ENCODE measurements at regions not wholly inside any gene's neighbourhood (a gene's known extent, or its start where the extent isn't known, plus 50 kb on each side); places are given as distances from the start of the nearest gene placed in this dataset.

- TF ChIP-seq ATF3 (IDR thresholded peaks at IDR 0.05) = no peak
- TF ChIP-seq, protein P1, sequence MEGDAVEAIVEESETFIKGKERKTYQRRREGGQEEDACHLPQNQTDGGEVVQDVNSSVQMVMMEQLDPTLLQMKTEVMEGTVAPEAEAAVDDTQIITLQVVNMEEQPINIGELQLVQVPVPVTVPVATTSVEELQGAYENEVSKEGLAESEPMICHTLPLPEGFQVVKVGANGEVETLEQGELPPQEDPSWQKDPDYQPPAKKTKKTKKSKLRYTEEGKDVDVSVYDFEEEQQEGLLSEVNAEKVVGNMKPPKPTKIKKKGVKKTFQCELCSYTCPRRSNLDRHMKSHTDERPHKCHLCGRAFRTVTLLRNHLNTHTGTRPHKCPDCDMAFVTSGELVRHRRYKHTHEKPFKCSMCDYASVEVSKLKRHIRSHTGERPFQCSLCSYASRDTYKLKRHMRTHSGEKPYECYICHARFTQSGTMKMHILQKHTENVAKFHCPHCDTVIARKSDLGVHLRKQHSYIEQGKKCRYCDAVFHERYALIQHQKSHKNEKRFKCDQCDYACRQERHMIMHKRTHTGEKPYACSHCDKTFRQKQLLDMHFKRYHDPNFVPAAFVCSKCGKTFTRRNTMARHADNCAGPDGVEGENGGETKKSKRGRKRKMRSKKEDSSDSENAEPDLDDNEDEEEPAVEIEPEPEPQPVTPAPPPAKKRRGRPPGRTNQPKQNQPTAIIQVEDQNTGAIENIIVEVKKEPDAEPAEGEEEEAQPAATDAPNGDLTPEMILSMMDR (IDR thresholded peaks at IDR 0.05; ENCODE audit: low read depth, low read length, missing input control) = no peak
- TF ChIP-seq, protein P2, sequence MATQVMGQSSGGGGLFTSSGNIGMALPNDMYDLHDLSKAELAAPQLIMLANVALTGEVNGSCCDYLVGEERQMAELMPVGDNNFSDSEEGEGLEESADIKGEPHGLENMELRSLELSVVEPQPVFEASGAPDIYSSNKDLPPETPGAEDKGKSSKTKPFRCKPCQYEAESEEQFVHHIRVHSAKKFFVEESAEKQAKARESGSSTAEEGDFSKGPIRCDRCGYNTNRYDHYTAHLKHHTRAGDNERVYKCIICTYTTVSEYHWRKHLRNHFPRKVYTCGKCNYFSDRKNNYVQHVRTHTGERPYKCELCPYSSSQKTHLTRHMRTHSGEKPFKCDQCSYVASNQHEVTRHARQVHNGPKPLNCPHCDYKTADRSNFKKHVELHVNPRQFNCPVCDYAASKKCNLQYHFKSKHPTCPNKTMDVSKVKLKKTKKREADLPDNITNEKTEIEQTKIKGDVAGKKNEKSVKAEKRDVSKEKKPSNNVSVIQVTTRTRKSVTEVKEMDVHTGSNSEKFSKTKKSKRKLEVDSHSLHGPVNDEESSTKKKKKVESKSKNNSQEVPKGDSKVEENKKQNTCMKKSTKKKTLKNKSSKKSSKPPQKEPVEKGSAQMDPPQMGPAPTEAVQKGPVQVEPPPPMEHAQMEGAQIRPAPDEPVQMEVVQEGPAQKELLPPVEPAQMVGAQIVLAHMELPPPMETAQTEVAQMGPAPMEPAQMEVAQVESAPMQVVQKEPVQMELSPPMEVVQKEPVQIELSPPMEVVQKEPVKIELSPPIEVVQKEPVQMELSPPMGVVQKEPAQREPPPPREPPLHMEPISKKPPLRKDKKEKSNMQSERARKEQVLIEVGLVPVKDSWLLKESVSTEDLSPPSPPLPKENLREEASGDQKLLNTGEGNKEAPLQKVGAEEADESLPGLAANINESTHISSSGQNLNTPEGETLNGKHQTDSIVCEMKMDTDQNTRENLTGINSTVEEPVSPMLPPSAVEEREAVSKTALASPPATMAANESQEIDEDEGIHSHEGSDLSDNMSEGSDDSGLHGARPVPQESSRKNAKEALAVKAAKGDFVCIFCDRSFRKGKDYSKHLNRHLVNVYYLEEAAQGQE (IDR thresholded peaks at IDR 0.05) = no peak
- TF ChIP-seq, protein P3, sequence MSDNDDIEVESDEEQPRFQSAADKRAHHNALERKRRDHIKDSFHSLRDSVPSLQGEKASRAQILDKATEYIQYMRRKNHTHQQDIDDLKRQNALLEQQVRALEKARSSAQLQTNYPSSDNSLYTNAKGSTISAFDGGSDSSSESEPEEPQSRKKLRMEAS (IDR thresholded peaks at IDR 0.05) = no peak
- TF ChIP-seq RXRA (IDR thresholded peaks at IDR 0.05) = no peak
- TF ChIP-seq GABPA (IDR thresholded peaks at IDR 0.05 in 1 of 2, conservative IDR thresholded peaks at IDR 0.05 in 1 of 2) = no peak
- no peak for TF ChIP-seq JUND (IDR thresholded peaks at IDR 0.05)
- no peak for TF ChIP-seq HNF4A (conservative IDR thresholded peaks at IDR 0.05)
- TF ChIP-seq YY1 (IDR thresholded peaks at IDR 0.05) = no peak
- no peak for TF ChIP-seq SP1 (IDR thresholded peaks at IDR 0.05)
Measured at GRCh38 chr10:9234191-9234590, 1179.7 kb downstream of the GATA3 start.
